ENCODE measurements at regions not wholly inside any gene's neighbourhood (a gene's known extent, or its start where the extent isn't known, plus 50 kb on each side); places are given as distances from the start of the nearest gene placed in this dataset.
A peak's percentile ranks its signal among the peaks of the same experiment; 100 is the strongest.

DNA sequence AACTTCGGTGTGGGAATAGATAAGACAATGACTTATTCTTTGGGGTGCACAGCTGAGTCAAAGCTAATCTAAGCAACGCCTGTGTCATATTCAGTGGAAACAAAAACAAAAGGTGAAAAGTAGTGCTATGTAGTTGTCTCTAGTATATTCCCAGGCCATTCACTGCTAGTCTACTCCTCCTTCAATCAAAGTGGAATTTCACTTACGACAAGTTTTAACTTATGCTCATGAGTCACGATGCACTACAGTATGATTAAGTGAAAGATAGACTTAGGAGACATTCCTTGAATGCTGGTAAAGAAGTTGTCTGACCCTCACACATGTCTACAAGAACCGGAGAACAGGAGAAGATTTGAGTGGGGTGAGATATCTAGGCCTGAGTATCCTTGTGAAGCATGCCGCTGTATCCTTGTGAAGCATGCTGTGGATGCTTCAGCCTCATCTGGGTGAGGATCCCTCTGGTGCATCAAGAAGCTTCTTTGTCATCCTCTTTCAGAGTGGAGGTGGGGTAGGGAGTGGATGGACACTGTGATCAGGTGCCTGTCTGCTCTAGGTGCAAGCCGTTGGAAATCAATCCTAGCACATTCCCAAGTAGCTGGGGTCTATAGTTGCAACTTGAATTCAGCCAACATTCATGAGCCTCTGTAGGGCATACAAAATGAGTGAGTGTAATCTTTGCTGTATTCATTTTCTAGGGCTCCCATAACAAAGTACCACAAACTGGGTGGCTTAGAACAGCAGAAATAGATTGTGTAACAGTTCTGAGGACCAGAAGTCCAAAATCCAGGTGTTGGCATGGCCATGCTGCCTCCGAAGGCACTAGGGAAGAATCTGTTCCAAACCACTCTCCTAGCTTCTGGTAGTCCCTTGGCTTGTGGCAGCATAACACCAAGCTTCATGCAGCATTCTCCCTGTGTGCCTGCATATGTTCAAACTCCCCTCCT lies 173.5 kb upstream of the FN1 start (continued):
- TF ChIP-seq, protein P1, sequence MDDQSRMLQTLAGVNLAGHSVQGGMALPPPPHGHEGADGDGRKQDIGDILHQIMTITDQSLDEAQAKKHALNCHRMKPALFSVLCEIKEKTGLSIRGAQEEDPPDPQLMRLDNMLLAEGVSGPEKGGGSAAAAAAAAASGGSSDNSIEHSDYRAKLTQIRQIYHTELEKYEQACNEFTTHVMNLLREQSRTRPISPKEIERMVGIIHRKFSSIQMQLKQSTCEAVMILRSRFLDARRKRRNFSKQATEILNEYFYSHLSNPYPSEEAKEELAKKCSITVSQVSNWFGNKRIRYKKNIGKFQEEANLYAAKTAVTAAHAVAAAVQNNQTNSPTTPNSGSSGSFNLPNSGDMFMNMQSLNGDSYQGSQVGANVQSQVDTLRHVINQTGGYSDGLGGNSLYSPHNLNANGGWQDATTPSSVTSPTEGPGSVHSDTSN (IDR thresholded peaks at IDR 0.05) = peak; percentile 98
- TF ChIP-seq TCF12 (IDR thresholded peaks at IDR 0.05) (peak; percentile 92), RCOR1 (IDR thresholded peaks at IDR 0.05; ENCODE audit: low read length) (no peak), TEAD4 (IDR thresholded peaks at IDR 0.05; ENCODE audit: borderline replicate concordance, insufficient read depth) (peak; percentile 89), FOSL2 (IDR thresholded peaks at IDR 0.05; ENCODE audit: borderline replicate concordance, low read depth) (peak; percentile 91), NFIC (IDR thresholded peaks at IDR 0.05; ENCODE audit: borderline replicate concordance) (peak; percentile 68)
- TF ChIP-seq, protein P2, sequence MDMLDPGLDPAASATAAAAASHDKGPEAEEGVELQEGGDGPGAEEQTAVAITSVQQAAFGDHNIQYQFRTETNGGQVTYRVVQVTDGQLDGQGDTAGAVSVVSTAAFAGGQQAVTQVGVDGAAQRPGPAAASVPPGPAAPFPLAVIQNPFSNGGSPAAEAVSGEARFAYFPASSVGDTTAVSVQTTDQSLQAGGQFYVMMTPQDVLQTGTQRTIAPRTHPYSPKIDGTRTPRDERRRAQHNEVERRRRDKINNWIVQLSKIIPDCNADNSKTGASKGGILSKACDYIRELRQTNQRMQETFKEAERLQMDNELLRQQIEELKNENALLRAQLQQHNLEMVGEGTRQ (IDR thresholded peaks at IDR 0.05; ENCODE audit: borderline replicate concordance, low read depth, low read length) = no peak
- TF ChIP-seq, protein P3, sequence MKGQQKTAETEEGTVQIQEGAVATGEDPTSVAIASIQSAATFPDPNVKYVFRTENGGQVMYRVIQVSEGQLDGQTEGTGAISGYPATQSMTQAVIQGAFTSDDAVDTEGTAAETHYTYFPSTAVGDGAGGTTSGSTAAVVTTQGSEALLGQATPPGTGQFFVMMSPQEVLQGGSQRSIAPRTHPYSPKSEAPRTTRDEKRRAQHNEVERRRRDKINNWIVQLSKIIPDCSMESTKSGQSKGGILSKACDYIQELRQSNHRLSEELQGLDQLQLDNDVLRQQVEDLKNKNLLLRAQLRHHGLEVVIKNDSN (IDR thresholded peaks at IDR 0.05; ENCODE audit: borderline replicate concordance, low read depth) = no peak

DNA sequence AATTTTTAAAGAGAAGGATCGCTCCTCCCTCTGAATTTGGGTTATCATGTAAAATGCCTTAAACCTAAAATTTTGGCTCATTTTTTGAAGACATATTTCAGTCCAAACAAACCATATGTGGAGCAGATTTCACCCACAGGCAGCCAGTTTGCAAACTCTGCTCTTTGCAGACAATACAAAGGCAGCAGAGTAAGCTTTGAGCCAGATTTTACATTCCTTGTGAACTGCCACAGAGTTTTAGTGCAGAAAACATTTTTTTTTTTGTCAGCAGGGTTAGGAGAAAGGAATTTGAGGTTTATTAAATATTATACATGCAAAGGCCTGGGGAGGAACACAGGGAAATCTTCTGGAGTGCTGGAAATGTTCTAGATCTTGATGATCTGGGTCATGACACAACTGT lies 171.9 kb upstream of the FN1 start:
- H4K20me1 ChIP-seq (ENCODE audit: insufficient read depth) = no peaks in the 10 kb centered on the region
- H3K36me3 ChIP-seq (replicated peaks in 1 of 2; ENCODE audit: control insufficient read depth in 1 of 2, insufficient read depth in 2 of 2, low read length in 1 of 2) = no peaks in the 10 kb centered on the region
- H3K4me3 ChIP-seq (ENCODE audit: low read depth in 2 of 2, low read length in 1 of 2) = no peak overlapping the region
- no peaks in the 10 kb centered on the region for H3K79me2 ChIP-seq (ENCODE audit: insufficient read depth)
- H3K27me3 ChIP-seq (ENCODE audit: insufficient read depth) = no peaks in the 10 kb centered on the region
- DNase-seq = no peak
- peaks cover 34% of the 10 kb centered on the region for H3F3A ChIP-seq (replicated peaks; ENCODE audit: insufficient read depth)
- no peak overlapping the region for H3K4me2 ChIP-seq
- POLR2A ChIA-PET = no interaction called here
- 94% methylated on average over 1 of the region's 1 CpG for WGBS (ENCODE audit: low lambda C conversion rate)
- peak overlapping the region; percentile 21 for H3K9ac ChIP-seq
- peak overlapping the region in 1 of 2 experiments; percentile 55; a peak in 2 of 4 replicates for H3K27ac ChIP-seq (ENCODE audit: low read depth in 2 of 2, low read length in 1 of 2)
- H2AFZ ChIP-seq (ENCODE audit: low read depth) = peak overlapping the region; percentile 13; the same call in 1 of the 2 replicates
- H3K9me3 ChIP-seq = no peaks in the 10 kb centered on the region
- TF ChIP-seq, protein P4, sequence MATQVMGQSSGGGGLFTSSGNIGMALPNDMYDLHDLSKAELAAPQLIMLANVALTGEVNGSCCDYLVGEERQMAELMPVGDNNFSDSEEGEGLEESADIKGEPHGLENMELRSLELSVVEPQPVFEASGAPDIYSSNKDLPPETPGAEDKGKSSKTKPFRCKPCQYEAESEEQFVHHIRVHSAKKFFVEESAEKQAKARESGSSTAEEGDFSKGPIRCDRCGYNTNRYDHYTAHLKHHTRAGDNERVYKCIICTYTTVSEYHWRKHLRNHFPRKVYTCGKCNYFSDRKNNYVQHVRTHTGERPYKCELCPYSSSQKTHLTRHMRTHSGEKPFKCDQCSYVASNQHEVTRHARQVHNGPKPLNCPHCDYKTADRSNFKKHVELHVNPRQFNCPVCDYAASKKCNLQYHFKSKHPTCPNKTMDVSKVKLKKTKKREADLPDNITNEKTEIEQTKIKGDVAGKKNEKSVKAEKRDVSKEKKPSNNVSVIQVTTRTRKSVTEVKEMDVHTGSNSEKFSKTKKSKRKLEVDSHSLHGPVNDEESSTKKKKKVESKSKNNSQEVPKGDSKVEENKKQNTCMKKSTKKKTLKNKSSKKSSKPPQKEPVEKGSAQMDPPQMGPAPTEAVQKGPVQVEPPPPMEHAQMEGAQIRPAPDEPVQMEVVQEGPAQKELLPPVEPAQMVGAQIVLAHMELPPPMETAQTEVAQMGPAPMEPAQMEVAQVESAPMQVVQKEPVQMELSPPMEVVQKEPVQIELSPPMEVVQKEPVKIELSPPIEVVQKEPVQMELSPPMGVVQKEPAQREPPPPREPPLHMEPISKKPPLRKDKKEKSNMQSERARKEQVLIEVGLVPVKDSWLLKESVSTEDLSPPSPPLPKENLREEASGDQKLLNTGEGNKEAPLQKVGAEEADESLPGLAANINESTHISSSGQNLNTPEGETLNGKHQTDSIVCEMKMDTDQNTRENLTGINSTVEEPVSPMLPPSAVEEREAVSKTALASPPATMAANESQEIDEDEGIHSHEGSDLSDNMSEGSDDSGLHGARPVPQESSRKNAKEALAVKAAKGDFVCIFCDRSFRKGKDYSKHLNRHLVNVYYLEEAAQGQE (IDR thresholded peaks at IDR 0.05; ENCODE audit: low read depth, low read length) = no peak
- TF ChIP-seq FOXJ3 (CRISPR knock-in tag; IDR thresholded peaks at IDR 0.05) = no peak
- TF ChIP-seq, protein P5, sequence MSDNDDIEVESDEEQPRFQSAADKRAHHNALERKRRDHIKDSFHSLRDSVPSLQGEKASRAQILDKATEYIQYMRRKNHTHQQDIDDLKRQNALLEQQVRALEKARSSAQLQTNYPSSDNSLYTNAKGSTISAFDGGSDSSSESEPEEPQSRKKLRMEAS (IDR thresholded peaks at IDR 0.05; ENCODE audit: low read depth) = no peak
- peak; percentile 42; the same call in 1 of the 2 replicates for TF ChIP-seq TCF12 (IDR thresholded peaks at IDR 0.05)
- no peaks in the 10 kb centered on the region for H3K9me2 ChIP-seq
- CTCF ChIA-PET = no interaction called here
- H3K4me1 ChIP-seq (ENCODE audit: control insufficient read depth in 1 of 2, insufficient read depth in 2 of 2, low read depth in 1 of 2, low read length in 1 of 2) = peaks cover 0 to 20% of the 10 kb centered on the region in 2 experiments; a peak in 1 of 4 replicates

Measured in SK-N-SH (cell line).